H1 (cell line): ENCODE measurements at regions not wholly inside any gene's neighbourhood (a gene's known extent, or its start where the extent isn't known, plus 50 kb on each side); places are given as distances from the start of the nearest gene placed in this dataset.

ENCODE experiments used
- E2F6 ChIP-seq: IDR thresholded peaks from 2 replicates; pipeline ENCODE4 v1.6.1; 2012; ENCODE audit warnings: inconsistent platforms
- HDAC2 ChIP-seq, 2 experiments: fragments of 300-600 bp in 1 of 2; sonication (generic) in 1 of 2; IDR thresholded peaks; 2 replicates each; pipeline ENCODE4 v1.6.1; 2011 to 2012; ENCODE audit warnings: low read depth in 2 of 2, low read length in 2 of 2, mild to moderate bottlenecking in 2 of 2, moderate library complexity in 2 of 2, borderline replicate concordance in 1 of 2, inconsistent platforms in 1 of 2
- TAF7 ChIP-seq: optimal IDR thresholded peaks from 2 replicates; pipeline ENCODE3; 2011; ENCODE audit warnings: low read depth, mild to moderate bottlenecking, inconsistent platforms, low read length, moderate library complexity, borderline replicate concordance
- TF ChIP-seq, protein P1 (sequence below): fragments of 300-600 bp; sonication (generic); IDR thresholded peaks from 2 replicates; pipeline ENCODE4 v1.7.1; 2012; ENCODE audit warnings: low read length, moderate library complexity, mild to moderate bottlenecking, inconsistent platforms; ENCODE audit not compliant: insufficient replicate concordance

DNA sequence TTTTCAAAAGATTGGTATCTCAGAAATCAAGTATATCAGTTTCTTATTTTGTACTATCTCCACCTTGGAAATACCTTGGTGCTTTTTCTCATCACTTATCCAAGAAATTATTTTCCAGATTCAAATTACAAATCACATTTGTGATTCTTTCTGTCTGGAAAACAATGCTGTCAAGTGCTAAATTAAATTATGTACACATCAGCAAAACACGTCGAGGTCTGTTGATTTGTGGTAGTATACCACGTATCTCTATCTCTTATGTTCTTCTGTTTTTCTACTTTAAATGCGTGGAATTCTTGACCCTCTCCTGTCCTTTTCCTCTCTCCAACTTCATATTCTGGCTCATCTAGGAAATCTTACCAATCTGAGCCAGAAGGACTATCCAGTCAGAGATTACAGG, 214.5 kb downstream of the PTN start (continued):
- TF ChIP-seq, protein P1, sequence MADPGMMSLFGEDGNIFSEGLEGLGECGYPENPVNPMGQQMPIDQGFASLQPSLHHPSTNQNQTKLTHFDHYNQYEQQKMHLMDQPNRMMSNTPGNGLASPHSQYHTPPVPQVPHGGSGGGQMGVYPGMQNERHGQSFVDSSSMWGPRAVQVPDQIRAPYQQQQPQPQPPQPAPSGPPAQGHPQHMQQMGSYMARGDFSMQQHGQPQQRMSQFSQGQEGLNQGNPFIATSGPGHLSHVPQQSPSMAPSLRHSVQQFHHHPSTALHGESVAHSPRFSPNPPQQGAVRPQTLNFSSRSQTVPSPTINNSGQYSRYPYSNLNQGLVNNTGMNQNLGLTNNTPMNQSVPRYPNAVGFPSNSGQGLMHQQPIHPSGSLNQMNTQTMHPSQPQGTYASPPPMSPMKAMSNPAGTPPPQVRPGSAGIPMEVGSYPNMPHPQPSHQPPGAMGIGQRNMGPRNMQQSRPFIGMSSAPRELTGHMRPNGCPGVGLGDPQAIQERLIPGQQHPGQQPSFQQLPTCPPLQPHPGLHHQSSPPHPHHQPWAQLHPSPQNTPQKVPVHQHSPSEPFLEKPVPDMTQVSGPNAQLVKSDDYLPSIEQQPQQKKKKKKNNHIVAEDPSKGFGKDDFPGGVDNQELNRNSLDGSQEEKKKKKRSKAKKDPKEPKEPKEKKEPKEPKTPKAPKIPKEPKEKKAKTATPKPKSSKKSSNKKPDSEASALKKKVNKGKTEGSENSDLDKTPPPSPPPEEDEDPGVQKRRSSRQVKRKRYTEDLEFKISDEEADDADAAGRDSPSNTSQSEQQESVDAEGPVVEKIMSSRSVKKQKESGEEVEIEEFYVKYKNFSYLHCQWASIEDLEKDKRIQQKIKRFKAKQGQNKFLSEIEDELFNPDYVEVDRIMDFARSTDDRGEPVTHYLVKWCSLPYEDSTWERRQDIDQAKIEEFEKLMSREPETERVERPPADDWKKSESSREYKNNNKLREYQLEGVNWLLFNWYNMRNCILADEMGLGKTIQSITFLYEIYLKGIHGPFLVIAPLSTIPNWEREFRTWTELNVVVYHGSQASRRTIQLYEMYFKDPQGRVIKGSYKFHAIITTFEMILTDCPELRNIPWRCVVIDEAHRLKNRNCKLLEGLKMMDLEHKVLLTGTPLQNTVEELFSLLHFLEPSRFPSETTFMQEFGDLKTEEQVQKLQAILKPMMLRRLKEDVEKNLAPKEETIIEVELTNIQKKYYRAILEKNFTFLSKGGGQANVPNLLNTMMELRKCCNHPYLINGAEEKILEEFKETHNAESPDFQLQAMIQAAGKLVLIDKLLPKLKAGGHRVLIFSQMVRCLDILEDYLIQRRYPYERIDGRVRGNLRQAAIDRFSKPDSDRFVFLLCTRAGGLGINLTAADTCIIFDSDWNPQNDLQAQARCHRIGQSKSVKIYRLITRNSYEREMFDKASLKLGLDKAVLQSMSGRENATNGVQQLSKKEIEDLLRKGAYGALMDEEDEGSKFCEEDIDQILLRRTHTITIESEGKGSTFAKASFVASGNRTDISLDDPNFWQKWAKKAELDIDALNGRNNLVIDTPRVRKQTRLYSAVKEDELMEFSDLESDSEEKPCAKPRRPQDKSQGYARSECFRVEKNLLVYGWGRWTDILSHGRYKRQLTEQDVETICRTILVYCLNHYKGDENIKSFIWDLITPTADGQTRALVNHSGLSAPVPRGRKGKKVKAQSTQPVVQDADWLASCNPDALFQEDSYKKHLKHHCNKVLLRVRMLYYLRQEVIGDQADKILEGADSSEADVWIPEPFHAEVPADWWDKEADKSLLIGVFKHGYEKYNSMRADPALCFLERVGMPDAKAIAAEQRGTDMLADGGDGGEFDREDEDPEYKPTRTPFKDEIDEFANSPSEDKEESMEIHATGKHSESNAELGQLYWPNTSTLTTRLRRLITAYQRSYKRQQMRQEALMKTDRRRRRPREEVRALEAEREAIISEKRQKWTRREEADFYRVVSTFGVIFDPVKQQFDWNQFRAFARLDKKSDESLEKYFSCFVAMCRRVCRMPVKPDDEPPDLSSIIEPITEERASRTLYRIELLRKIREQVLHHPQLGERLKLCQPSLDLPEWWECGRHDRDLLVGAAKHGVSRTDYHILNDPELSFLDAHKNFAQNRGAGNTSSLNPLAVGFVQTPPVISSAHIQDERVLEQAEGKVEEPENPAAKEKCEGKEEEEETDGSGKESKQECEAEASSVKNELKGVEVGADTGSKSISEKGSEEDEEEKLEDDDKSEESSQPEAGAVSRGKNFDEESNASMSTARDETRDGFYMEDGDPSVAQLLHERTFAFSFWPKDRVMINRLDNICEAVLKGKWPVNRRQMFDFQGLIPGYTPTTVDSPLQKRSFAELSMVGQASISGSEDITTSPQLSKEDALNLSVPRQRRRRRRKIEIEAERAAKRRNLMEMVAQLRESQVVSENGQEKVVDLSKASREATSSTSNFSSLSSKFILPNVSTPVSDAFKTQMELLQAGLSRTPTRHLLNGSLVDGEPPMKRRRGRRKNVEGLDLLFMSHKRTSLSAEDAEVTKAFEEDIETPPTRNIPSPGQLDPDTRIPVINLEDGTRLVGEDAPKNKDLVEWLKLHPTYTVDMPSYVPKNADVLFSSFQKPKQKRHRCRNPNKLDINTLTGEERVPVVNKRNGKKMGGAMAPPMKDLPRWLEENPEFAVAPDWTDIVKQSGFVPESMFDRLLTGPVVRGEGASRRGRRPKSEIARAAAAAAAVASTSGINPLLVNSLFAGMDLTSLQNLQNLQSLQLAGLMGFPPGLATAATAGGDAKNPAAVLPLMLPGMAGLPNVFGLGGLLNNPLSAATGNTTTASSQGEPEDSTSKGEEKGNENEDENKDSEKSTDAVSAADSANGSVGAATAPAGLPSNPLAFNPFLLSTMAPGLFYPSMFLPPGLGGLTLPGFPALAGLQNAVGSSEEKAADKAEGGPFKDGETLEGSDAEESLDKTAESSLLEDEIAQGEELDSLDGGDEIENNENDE: no peak
- no peak for TF ChIP-seq HDAC2 (IDR thresholded peaks at IDR 0.05; ENCODE audit: borderline replicate concordance in 1 of 2, low read depth in 2 of 2, low read length in 2 of 2)
- no peak for TF ChIP-seq E2F6
- no peak for TF ChIP-seq TAF7
